Activated CD4-positive, alpha-beta memory T cell treated with anti-CD3 and anti-CD28 coated beads for 36 hours (primary cell): ENCODE measurements at regions not wholly inside any gene's neighbourhood (a gene's known extent, or its start where the extent isn't known, plus 50 kb on each side); places are given as distances from the start of the nearest gene placed in this dataset.

Experiments used
- CTCF ChIA-PET: fragments of 350-600 bp; sonication (Branson Sonifier 250); formaldehyde crosslinking; loops from one replicate; lab custom pipeline; 2021; ENCODE audit warnings: antibody characterized with exemption, inconsistent platforms; lab: Charles Lee
- POLR2A ChIA-PET: fragments of 350-600 bp; sonication (Branson Sonifier 250); formaldehyde crosslinking; loops from one replicate; lab custom pipeline; 2021; ENCODE audit warnings: antibody characterized with exemption; lab: Charles Lee
- DNase-seq: peaks from one replicate; pipeline ENCODE4 v3.0.0-alpha.2; 2020
- H3K27ac Mint-ChIP-seq: one replicate; pipeline ENCODE4 v1.8.0; 2021; ENCODE audit warnings: mixed read lengths
- H3K27me3 Mint-ChIP-seq: one replicate; pipeline ENCODE4 v1.8.0; 2021; ENCODE audit warnings: mixed read lengths
- H3K36me3 Mint-ChIP-seq: one replicate; pipeline ENCODE4 v1.8.0; 2021; ENCODE audit warnings: mixed read lengths
- H3K4me1 Mint-ChIP-seq: one replicate; pipeline ENCODE4 v1.8.0; 2021; ENCODE audit warnings: low read depth, mixed read lengths
- H3K4me3 Mint-ChIP-seq: one replicate; pipeline ENCODE4 v1.8.0; 2021; ENCODE audit warnings: mild to moderate bottlenecking, mixed read lengths
- H3K9me3 Mint-ChIP-seq: one replicate; pipeline ENCODE4 v1.8.0; 2021; ENCODE audit warnings: mixed read lengths
- intact Hi-C: fragments of 100-400 bp; cut with micrococcal nuclease; formaldehyde crosslinking; loops from one replicate; pipeline ENCODE4 v1.15.1; 2023

- CTCF ChIA-PET = no interaction called here
- intact Hi-C loops = no loop called here
- H3K9me3 Mint-ChIP-seq = no peaks in the 10 kb centered on the region
Measured at GRCh38 chr12:67211029-67211428, 58.1 kb upstream of the CAND1 start.

GRCh38 chr12:67211494-67211893 lies 57.7 kb upstream of the CAND1 start:
- Mint-ChIP-seq H3K9me3 (no peaks in the 10 kb centered on the region), H3K4me3 (no peak overlapping the region), H3K4me1 (no peaks in the 10 kb centered on the region), H3K36me3 (no peaks in the 10 kb centered on the region), H3K27me3 (peaks cover 14% of the 10 kb centered on the region), H3K27ac (no peak overlapping the region)
- DNase-seq = no peak
- CTCF ChIA-PET = no interaction called here
- intact Hi-C loops = no loop called here
- POLR2A ChIA-PET = no interaction called here

More at GRCh38 chr12:67211029-67211428, 58.1 kb upstream of the CAND1 start:
- POLR2A ChIA-PET = no interaction called here
- H3K27me3 Mint-ChIP-seq = peaks cover 14% of the 10 kb centered on the region
- no peaks in the 10 kb centered on the region for H3K36me3 Mint-ChIP-seq
- DNase-seq = no peak
- no peak overlapping the region for H3K4me3 Mint-ChIP-seq
- H3K4me1 Mint-ChIP-seq = no peaks in the 10 kb centered on the region
- H3K27ac Mint-ChIP-seq = no peak overlapping the region

GRCh38 chr12:67217647-67218046 lies 51.5 kb upstream of the CAND1 start:
- no peak for DNase-seq
- Mint-ChIP-seq H3K27ac (no peak overlapping the region), H3K36me3 (no peaks in the 10 kb centered on the region), H3K9me3 (no peaks in the 10 kb centered on the region), H3K4me1 (no peaks in the 10 kb centered on the region), H3K27me3 (peaks cover 1% of the 10 kb centered on the region), H3K4me3 (no peak overlapping the region)
- ChIA-PET POLR2A (no interaction called here), CTCF (no interaction called here)
- intact Hi-C loops = no loop called here
